Frontal cortex (tissue), 3 donors: ENCODE measurements at regions not wholly inside any gene's neighbourhood (a gene's known extent, or its start where the extent isn't known, plus 50 kb on each side); places are given as distances from the start of the nearest gene placed in this dataset.
"Not testable (repeated sequence)": the region's sequence is repeated elsewhere in the genome, so short reads cannot be mapped to it uniquely, and the experiment has no call there.

Experiments used
- DNase-seq, 2 donors: peaks; one replicate each; pipeline ENCODE4 v3.0.0; 2012; ENCODE audit warnings: low spot score in 2 of 2
- FAIRE-seq: peaks from 2 replicates; lab custom pipeline; 2012; peaks lifted over from hg19 to GRCh38; lab: Jason Lieb, UNC
- donor health status: control.
- donor health status: control.
- donor health status: control.

DNA sequence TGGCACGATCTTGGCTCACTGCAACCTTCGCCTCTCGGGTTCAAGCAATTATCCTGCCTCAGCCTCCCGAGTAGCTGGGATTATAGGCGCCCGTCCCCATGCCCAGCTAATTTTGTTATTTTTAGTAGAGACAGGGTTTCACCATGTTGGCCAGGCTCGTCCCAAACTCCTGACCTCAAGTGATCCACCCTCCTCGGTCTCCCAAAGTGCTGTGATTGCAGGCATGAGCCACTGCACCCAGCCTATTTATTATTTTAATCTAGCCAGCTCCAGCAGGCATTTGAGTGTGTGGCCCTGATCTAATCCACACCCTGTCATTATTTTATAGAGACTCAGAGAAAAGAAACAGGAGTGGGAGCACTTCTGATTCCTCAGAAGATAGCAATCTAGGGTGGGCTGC is 66.4 kb upstream of the ABHD2 start:
- not testable (repeated sequence) for DNase-seq, FAIRE-seq

DNA sequence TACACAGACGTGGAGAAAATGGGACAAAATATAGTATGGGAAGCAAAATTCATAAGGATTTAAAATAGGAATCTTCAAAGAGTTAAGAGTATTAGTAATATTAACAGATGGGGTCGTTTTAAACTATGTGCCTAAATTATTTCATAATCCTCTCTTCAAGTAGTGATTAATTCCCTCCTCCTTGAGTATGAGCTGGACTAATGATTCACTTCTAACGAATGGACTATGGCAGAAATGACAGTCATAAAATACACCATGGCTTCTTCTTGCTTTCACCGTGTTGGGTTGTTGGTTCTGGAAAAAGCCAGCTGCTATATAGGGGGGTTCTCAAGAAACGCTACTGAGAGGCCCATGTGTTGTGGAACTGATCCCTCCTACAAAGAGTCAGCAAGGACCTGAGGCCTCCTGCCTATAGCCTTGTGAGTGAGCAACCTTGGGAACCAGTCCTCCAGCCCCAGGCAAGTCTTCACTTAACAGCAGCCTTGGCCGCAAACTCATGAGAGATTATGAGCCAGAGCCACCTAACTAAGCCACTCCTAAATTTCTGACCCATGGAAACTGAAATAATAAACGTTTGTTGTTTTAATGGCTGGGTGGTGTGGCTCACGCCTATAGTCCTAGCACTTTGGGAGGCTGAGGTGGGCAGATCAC is 64.8 kb upstream of the ABHD2 start:
- FAIRE-seq (no peak), DNase-seq (no peak)

DNA sequence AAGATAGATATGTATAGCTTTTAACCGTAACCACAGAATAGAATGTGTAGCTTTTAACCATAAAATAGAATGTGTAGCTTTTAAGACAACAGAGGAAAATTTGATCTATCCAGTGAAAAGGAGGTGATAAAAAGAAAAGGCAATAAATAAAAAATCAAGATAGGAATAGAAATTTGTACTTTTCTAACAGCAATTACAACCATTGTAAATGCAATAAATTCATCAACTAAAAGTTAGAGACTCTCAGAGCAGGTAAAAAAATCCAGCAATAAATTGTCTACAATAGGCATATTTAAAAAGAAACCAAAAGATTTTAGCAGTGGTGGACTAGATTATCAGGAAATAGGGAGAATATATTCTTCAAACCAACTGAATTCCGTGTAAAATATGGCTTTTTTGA is 63.8 kb upstream of the ABHD2 start:
- FAIRE-seq: no peak

DNA sequence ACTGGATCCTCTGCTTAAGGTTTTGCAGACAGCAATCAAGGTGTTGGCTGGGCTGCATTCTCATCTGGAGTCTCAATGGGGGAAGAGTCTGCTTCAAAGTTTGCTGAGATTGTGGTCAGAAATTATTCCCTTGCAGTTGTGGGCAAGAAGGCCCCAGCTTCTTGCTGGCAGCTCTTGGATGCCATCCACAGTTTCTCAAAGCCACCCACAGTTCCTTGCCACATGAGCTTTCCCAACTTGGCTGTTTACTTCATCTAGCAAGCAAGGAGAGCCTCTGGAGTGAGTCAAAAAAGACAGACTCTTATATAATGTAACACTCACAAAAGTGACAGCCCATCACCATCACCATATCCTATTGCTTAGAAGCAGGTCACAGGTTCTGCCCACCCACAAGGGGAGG is 62.1 kb upstream of the ABHD2 start:
- DNase-seq (no peak), FAIRE-seq (no peak)

More for the DNA sequence above, 63.8 kb upstream of the ABHD2 start:
- no peak for DNase-seq

DNA sequence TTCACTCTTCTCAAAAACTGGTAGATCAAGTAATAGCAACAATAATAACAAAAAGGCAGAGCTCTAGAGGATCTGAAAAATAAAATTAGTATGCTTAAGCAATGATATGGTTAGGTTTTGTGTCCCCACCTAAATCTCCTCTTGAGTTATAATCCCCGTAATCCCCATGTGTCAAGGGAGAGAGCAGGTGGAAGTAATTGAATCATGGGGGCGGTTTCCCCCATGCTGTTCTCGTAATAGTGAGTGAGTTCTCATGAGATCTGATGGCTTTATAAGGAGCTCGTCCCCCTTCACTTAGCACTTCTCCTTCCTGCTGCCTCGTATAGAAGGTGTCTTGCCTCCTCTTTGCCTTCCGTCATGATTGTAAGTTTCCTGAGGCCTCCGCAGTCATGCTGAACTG is 60.2 kb upstream of the ABHD2 start:
- DNase-seq (no peak), FAIRE-seq (no peak)

DNA sequence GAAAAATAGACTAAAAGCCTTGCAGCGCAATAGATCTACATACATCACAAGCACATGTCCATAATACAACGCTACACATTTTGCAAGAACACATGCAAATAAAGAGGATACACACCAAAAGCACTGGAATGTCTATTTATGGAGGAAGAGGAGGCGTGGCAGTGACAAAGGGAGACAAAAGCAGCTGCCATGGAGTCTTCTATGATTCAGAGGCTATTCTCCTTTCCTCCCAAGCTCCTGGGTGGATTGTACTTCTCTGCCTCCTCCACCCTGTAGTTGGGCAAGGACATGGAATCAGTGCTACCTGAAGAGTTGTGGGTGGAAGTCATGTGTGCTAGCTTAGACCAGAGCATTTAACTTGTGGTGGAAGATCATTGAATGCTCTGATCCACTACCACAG is 57.9 kb upstream of the ABHD2 start:
- FAIRE-seq (no peak), DNase-seq (no peak)

DNA sequence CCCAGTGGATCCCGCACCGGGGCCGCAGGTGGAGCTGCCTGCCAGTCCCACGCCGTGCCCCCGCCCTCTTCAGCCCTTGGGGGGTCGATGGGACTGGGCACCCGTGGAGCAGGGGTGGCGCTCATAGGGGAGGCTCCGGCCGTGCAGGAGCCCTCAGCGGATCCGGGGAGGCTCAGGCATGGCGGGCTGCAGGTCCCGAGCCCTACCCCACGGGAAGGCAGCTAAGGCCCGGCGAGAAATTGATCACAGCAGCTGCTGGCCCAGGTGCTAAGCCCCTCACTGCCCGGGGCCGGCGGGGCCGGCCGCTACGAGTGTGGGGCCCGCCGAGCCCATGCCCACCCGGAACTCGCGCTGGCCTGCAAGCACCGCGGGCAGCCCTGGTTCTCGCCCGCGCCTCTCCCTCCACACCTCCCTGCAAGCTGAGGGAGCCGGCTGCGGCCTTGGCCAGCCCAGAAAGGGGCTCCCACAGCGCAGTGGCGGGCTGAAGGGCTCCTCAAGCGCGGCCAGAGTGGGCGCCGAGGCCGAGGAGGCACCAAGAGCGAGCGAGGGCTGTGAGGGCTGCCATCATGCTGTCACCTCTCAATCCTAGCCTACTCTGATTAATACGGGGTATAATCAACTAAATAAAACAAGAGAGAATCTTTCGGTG is 56.5 kb upstream of the ABHD2 start:
- FAIRE-seq, DNase-seq: not testable (repeated sequence)

DNA sequence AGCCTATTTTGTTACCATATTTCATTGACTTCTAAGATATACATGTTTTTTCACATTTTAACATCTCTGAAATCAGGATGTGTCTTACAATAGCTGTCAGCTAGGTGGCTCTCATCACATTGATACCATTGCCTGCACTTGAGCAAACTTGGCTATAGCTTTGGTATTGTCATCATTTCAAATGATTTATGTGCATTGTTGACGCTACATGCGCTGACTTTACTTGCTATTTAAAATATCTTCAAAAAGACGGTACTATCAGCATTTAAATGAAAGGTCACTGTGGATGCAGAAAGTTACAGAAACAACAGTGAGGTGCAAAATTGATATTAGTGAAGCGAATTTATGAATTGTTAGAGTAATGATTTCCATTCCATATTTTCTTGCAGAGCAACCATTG is 54.0 kb upstream of the ABHD2 start:
- DNase-seq: no peak
- FAIRE-seq: no peak

DNA sequence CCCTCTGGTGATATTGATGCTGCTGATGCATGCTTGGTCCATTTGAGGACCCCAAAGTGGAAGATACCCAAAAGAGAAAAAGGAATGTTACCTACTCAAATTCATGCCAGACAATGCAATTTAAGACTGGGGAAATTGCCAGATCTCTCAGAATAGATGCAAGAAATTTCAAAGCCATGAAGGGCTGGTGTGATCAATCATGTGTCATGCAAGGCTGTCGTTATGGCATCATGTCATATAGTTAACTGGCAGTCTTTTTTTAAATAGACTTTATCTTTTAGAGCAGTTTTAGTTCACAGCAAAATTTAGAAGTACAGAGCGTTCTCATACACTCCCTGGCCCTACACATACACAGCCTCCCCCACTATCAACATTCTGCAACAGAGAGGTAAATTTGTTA is 53.1 kb upstream of the ABHD2 start:
- FAIRE-seq (no peak), DNase-seq (no peak)

DNA sequence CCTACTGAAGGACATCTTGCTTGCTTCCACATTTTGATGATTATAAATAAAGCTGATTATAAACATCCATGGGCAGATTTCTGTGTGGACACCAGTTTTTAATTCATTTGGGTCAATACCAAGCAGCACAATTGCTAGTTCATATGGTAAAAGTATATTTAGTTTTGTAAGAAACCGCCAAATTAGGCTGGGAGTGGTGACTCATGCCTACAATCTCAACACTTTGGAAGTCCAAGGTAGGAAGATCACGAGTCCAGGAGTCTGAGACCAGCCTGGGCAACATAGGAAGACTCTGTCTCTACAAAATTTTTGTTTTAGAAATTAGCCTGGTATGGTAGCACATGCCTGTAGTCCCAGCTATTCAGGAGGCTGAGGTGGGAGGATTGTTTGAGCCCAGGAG is 52.6 kb upstream of the ABHD2 start:
- no peak for FAIRE-seq
- DNase-seq: no peak

DNA sequence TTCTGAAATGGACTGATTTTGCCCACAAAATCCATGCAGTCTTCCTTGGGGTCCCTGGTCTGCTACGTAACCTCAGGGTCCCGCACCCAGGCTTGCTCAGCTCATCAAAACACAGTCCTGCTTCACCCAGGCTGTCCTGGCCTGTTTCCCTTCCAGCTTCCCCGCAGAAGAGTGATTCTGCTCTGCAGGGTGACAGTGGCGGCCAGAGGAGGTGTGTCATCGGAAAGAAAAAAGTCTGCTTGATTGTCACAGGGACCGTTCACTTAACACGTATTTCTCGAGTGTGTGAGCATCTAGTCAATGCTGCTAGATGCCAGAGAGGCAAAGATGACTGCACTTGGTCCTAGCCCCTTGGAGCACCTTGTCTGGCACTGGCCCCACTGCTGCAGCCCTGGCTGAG is 50.1 kb upstream of the ABHD2 start:
- DNase-seq (no peak), FAIRE-seq (no peak)
